HG03175 (cell line): ENCODE measurements at regions not wholly inside any gene's neighbourhood (a gene's known extent, or its start where the extent isn't known, plus 50 kb on each side); places are given as distances from the start of the nearest gene placed in this dataset.
"Not testable (repeated sequence)": the region's sequence is repeated elsewhere in the genome, so short reads cannot be mapped to it uniquely, and the experiment has no call there.

ENCODE experiments used
- ATAC-seq: cut with Tn5 transposase; IDR thresholded peaks from one replicate; pipeline ENCODE4 v1.9.1; 2021; ENCODE audit warnings: mild to moderate bottlenecking, moderate library complexity; ENCODE audit not compliant: unreplicated experiment

DNA sequence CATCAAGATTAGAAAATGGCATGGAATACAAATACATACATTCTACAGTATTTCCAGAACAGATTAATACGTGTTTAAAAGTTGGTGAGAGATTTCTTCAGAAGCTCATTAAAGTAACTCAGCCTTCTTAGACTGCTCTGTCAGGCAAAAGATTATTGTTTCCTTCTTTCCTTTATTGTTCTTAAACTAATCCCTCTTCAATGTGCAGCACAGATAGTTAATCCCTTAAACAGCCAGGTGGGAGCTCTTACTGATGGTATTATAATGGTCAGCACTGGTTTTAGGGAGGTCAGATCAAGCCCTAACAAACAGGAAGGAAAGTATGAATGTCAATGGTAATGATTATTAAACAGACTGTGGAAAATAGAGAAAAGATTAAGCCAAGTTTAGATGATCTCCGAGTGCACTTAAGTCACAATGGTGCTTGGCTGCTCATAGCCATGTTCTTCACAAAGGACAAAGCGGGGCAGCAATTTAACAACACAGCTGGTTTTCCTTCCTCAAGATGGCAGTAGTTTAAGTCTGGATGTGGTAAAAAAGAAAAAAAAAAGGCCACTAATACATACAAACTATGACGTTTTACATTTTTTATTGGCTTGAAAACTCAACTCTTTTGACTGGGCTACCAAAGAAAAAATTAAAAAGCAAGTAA lies 992.6 kb downstream of the PCDH9 start:
- no peak for ATAC-seq

DNA sequence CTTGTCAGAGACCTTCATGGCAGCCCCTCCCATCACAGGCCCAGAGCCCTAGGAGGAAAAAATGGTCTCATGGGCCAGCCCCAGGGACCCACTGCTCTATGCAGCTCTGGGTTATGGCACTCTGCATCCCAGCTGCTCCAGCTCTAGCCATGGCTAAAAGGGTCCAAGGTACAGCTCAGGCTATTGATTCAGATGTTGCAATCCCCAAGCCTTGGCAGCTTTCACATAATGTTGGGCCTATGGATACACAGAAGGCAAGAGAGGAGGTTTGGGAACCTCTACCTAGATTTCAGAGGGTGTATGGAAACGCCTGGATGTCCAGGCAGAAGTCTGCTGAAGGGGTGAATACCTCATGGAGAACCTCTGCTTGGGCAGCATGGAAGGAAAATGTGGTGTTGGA lies 996.0 kb downstream of the PCDH9 start:
- ATAC-seq = no peak

DNA sequence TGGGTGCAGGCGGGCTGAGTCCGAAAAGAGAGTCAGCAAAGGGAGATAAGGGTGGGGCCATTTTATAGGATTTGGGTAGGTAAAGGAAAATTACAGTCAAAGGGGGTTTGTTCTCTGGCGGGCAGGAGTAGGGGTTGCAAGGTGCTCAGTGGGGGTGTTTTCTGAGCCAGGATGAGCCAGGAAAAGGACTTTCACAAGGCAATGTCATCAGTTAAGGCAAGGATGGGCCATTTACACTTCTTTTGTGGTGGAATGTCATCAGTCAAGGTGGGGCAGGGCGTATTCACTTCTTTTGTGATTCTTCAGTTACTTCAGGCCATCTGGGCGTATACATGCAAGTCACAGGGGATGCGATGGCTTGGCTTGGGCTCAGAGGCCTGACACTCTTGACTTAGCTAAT lies 998.2 kb downstream of the PCDH9 start:
- ATAC-seq = not testable (repeated sequence)

DNA sequence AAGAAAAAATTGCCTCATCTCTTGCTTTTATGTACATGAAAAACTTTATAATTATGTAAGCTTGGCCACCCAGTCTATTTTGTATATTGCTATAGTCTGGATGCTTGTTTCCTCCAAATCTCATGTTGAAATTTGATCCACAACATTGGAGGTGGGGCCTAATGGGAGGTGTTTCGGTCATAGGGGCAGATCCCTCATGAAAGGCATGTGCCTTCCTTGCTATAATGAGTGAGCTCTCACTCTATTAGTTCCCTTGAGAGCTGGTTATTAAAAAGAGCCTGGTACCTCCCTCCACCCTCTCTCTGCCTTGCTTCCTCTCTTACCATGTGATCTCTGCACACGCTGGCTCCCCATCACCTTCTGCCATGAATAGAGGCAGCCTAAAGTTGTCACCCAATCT lies 1005.1 kb downstream of the PCDH9 start:
- no peak for ATAC-seq

DNA sequence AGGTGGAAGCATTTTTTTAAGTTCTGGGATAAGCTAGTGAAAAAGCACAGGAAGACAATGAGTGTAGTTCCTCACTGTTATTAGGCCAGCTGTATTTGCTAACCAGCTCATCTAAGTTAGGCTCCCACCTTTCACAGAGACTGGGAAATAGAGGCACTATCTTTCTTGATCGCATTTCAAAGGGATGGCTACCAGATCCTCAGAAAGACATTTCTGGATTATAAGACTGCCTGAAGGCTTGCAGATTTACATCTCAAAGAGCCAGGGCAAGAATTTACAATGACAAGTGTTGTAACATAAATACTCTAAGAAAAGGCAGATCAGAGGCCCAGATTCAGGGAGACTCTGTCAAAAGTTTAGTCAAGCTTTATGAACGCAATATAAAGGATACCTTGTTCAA lies 1005.5 kb downstream of the PCDH9 start:
- ATAC-seq = no peak

DNA sequence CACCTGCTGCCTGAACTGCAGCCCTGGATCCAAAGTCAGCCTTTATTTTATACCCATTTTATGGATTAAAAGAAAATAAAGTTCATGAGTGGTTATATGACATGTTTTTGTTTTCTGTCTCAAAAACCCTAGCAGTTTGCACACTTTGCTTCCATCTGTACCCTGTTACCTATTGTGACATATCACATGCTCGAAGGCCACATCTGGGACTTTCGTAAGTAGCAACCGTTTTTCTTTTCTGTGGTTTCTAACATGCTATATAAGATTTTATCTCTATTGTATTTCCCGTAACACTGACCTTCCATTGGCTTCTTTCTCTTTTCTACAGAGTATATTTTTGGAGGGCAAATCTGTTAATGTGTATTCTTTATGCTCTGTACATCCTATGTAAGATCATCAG lies 1007.2 kb downstream of the PCDH9 start:
- ATAC-seq = no peak

DNA sequence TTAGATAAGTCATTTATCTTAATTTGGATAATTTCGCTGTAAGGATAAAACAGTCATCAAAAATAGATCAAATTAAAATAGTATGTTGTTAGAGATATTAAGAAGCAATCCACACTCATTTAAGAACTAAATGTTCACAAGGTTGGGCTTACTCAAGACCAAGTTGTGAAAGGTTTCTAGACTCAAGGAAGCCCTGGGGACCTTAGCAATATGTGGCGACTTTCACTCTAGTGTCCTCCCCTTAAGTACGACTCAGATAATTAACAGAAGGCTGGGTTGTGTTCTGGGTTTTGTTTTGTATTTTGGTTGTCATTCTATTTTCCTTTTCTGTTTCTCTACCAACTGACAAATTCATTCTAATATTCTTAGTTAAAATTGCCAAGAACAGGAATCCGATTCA lies 1008.0 kb downstream of the PCDH9 start:
- no peak for ATAC-seq

DNA sequence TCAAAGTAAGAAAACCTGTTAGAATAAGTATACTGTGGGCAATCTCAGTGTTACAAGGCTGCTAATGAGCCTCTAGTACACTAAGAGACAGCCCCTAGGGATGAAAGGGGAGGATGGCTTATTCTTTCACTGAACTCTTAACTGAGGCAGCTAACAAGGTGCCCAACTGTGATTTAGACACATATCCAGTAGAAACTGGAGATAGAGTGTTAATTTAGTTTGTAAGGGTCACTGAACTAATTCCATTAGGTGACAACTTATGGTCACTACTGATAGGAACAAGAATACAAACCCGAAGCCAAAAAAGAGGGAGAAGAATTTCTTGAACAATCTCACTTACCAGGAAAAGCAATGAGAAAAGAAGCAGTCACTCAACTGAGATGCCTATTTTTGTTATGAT lies 1010.6 kb downstream of the PCDH9 start:
- ATAC-seq = no peak

DNA sequence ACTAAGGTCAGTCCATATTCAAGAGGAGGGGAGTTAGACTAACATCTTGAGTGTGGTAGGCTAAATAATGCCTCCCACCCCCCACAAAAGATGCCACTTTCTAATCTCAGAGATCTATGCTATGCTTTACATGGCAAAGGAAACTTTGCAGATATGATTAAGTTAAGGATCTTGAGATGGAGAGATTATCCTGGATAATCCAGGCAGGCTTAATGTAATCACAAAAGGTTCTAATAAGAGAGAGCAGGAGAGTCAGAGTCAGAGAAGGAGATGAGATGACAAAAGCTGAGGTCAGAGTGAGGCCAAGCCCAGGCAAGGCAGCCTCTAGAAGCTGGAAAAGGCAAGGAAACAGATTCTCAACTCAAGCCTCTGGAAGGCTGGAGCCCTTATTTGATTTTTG lies 1011.6 kb downstream of the PCDH9 start:
- ATAC-seq = no peak

DNA sequence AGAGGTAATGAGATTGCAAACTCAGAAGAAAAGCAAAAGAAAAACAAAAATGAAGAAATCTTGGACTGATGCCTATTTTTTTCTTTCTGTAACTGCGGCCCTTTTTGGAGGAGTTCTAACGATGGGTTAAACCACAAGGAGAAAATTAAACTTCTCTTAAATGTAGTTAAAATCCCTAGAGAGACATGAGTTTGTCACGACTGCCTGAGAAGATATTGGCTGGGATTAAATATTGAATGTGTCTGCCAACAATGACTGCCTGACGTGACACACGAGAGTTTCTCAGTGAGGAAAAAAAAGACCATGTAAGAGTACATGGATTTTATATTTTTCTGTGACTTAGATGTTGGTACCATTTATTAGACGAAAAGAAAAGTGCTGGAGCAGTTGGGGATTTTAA lies 1013.4 kb downstream of the PCDH9 start:
- ATAC-seq = no peak

DNA sequence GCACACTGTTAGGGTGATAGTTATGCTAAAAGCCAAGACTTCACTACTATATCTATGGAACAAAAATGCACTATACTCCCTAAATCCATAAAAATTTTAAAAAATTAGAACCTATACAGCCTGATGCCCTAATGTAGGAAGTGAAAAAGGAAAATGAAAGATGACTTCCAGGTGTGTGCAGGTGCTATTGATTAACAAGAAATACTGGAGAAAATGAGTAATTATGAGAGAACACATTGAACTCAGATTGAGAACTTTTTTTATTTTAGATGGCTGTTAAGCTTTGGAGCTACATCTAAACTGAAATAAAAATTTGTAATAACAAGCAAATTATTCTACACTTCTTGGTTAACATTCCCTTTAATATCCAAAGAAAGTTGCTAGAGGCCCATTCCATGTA lies 1015.7 kb downstream of the PCDH9 start:
- ATAC-seq = peak; percentile 40

DNA sequence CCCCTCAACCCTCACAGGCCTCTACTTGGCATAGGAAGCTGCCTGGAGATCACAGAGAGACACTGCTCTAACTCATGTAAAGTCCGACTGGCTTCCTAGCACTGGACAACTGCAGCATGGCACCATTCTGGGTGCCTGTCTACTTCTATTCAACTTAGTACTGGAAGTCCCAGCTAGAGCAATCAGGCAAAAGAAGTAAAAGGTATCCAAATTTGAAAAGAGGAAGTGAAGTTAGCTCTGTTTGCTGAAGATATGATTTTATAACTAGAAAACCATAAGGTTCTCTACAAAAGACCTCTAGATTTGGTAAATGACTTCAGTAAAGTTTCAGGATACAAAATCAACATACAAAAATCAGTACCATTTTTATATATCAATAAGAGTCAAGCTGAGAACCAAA lies 1017.6 kb downstream of the PCDH9 start:
- ATAC-seq = peak; percentile 63

DNA sequence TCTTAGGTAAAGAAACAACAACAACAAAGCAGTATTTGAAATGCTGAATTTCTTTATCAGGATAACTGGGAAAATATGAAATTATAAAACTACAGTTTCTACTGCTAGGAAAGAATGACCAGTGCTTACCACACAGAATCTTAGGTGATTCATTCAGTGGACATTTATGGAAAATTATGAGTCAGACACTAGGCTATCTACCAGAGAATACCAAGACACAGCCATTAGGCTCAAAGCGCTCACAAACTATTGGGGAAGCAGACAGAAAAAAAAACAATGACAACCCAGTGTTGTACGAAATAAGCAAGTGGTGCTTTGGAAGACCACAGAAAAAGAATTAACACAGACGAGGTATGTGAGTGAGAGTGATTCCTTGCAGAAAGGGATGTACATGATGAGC lies 1019.5 kb downstream of the PCDH9 start:
- no peak for ATAC-seq

DNA sequence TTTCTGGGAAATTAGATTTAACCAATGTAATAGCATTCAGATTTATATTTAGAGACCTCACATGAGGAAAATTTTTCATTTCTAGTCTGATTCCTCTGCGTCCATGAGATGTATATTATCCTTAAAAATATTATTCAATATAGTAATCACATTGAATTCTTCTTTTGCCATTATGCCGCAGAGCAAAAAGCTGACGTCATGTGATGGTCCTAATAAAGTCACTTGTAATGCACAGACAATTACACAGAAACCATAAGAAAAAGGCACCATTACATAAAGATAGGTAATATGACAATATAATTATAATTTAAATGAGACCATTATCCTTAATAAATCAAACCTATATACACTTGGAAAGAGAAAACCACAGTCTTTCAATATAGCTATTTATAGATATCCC lies 1021.5 kb downstream of the PCDH9 start:
- no peak for ATAC-seq

DNA sequence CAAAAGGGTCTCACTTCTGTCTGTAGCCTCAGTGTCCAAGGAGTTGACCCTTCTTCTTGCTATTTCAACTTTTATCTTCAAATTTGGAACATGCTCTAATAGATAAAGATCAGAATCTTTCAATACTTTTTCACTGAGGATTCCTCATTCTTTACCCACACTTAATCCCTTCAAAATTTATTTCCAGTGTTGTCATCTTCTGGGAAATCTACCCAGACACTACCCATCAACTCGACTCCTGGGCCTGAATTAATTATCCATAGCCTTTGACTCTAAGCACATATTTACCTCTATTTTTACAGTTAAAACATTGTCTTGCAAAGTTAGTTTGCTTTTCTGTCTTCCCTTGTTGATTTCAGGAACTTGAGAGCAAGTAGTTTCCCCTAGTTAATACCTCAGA lies 1022.5 kb downstream of the PCDH9 start:
- no peak for ATAC-seq

DNA sequence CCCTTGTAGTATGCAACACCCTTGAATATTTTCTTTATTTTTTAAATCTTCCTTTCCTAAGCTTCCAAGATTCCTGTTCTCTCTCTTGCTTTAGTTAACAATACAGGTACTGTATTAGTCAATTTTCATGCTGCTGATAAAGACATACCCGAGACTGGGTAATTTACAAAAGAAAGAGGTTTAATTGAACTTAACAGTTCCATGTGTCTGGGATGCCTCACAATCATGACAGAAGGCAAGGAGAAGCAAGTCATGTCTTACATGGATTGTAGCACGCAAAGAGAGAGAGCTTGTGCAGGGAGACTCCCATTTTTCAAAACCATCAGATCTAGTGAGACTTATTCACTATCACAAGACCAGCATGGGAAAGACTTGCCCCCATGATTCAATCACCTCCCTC lies 1024.3 kb downstream of the PCDH9 start:
- no peak for ATAC-seq

DNA sequence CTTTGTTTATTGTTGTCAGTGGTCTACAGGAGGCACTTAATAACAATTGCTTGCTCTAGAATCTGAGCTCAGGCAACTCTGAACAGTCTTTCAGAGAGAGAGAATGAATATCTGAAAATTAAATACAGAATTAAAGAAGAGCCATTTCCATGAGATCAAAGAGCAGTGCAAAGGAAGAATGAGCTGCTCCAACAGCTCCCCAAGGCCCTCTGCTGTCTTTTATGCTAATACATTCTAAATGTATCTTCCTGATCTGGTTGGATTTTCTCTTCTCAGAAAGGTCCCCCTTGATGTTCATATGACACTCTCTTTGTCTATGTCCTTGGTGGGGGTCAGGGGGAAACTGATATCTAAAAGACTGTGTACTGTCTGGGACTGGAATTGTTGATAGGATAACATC lies 1029.6 kb downstream of the PCDH9 start:
- ATAC-seq = no peak

DNA sequence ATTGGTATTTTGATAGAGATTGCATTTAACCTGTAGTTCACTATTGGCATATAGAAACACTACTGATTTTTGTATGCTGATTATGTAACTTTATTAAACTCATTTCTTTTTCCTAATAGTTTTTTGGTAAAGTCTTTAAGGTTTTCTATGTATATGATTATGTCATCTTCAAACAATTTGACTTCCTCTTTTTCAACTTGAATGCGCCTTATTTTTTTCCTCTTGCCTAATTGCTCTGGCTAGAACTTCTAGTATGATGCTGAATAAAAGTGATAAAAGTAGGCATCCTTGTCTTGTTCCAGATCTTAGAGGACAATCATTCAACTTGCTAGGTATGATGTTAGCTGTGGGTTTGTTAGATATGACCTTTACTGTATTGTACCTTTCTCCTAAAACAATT lies 1034.9 kb downstream of the PCDH9 start:
- no peak for ATAC-seq

DNA sequence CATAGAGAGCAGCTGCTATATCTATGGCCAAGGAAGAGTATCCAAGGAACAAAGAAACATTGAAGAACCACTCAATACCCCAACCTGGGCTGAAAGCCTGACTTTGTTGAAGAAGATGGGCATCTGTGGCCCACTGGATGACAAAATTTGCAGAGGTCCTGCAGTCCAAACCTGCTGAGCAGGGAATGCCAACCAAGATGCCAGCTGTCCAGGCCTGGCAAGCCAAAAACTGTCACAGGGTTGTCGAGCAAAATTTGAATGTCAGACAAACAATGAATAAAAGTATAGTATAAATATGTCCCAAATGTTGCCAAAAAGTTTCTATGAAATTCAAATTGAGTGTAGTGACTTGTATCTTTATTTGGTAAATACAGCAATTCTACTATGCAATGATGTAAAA lies 1040.2 kb downstream of the PCDH9 start:
- no peak for ATAC-seq

DNA sequence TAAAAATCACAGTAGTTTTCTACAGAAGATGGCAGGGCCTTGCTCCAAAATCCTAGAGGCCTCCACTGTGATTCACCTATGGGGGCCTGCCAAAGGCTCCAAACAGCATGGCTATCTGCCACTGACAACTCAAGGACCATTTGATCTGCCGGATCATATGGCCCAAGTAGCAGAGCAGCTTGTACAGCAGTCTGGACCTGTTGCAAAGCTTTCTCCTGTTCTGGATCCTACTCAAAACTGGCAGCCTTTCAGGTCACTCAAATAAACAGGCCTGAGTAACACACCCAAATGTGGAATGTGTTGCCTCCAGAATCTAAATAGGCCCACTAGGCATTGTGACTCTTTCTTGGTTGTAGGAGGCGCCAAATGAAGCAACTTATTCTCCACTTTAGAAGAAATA lies 1049.3 kb downstream of the PCDH9 start:
- ATAC-seq = no peak

DNA sequence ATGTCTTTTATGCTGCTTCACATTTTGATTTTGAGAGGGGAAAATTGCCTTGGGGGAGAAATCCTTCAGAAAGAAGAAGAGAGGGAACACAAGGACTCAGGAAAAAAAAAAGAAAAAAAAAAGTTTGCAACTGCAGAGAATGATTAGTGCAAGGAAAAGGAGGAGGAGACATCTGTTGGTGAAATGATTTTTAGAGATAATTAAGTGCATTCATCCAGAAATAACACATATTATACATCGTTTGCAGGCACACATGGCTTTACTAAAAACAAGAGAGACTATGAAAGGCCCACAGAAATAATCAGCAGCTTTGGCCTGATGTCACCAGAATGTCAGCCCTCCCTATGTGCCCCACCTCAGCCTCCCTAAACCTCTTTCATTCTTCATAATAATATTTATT lies 1058.2 kb downstream of the PCDH9 start:
- no peak for ATAC-seq

DNA sequence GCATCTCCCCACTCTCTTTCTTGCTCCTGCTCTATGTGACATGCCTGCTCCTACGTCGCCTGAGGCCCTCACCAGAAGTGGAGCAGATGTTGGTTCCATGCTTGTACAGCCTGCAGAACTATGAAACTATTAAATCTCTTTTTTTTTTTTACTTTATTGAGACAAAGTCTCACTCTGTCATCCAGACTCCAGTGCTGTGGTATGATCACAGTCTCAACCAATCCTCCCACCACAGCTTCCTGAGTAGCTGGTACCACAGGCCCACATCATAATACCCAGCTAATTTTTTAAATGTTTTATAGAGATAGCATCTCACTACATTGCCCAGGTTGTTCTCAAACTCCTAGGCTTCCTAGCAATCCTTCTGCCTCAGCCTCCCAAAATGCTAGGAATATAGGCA lies 1067.7 kb downstream of the PCDH9 start:
- ATAC-seq = no peak

DNA sequence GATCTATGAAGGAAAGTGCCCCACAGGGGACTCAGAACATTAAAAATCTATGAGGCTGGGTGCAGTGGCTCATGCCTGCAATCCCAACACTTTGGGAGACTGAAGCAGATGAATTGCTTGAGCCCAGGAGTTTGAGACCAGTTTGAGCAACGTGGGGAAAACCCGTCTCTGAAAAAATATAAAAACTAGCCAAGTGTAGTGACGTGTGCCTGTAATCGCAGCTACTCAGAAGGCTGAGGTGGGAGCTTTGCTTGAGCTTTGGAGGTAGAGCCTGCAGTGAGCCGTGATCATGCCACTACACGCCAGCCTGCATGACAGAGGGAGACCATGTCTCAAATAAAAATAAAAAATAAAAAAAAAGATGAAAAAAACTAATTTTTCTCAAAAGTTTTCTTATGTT lies 1070.6 kb downstream of the PCDH9 start:
- ATAC-seq = no peak

DNA sequence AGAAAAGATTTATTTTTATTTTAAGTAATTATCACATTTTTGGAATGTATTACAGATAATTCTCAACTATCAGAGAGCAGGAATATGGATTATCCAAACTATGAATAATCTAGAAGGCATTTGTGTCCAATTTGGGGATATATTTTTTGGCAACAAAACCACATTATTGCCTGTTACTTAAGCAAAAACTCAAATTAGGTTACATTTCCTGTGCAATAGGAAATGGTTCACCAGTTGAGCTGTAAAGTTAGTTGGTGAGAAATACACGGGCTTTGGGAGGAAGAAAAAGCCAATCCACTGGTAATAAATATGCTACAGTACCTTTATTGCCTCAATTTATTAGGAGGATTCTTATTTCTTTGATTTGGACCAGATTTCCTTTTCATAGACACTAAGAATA lies 1075.2 kb downstream of the PCDH9 start:
- no peak for ATAC-seq
